ENCODE measurements at regions not wholly inside any gene's neighbourhood (a gene's known extent, or its start where the extent isn't known, plus 50 kb on each side); places are given as distances from the start of the nearest gene placed in this dataset.
A peak's percentile ranks its signal among the peaks of the same experiment; 100 is the strongest.

- FAIRE-seq = no peak
- Histone ChIP-seq H3K4me3 (ENCODE audit: low read depth, low read length) (no peak overlapping the region), H3K36me3 (ENCODE audit: control insufficient read depth, insufficient read depth, low read length) (no peaks in the 10 kb centered on the region), H3K27me3 (ENCODE audit: control insufficient read depth, insufficient read depth, low read length) (no peaks in the 10 kb centered on the region)
- DNase-seq (ENCODE audit: low read depth) = no peak
- TF ChIP-seq, protein P1, sequence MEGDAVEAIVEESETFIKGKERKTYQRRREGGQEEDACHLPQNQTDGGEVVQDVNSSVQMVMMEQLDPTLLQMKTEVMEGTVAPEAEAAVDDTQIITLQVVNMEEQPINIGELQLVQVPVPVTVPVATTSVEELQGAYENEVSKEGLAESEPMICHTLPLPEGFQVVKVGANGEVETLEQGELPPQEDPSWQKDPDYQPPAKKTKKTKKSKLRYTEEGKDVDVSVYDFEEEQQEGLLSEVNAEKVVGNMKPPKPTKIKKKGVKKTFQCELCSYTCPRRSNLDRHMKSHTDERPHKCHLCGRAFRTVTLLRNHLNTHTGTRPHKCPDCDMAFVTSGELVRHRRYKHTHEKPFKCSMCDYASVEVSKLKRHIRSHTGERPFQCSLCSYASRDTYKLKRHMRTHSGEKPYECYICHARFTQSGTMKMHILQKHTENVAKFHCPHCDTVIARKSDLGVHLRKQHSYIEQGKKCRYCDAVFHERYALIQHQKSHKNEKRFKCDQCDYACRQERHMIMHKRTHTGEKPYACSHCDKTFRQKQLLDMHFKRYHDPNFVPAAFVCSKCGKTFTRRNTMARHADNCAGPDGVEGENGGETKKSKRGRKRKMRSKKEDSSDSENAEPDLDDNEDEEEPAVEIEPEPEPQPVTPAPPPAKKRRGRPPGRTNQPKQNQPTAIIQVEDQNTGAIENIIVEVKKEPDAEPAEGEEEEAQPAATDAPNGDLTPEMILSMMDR (IDR thresholded peaks at IDR 0.05; ENCODE audit: insufficient read depth, low read length, severe bottlenecking) = no peak
Observed at GRCh38 chr21:28714777-28715464, 277.8 kb downstream of the LTN1 start.

- Histone ChIP-seq H3K4me3 (ENCODE audit: low read depth, low read length) (no peak overlapping the region), H3K36me3 (ENCODE audit: control insufficient read depth, insufficient read depth, low read length) (no peaks in the 10 kb centered on the region)
- FAIRE-seq = no peak
Observed at GRCh38 chr21:28712411-28712810, 280.3 kb downstream of the LTN1 start.

GRCh38 chr21:28705616-28706015 lies 287.1 kb downstream of the LTN1 start:
- DNase-seq (ENCODE audit: low read depth) = no peak
- FAIRE-seq = no peak
- Histone ChIP-seq H3K4me3 (ENCODE audit: low read depth, low read length) (no peak overlapping the region), H3K27me3 (ENCODE audit: control insufficient read depth, insufficient read depth, low read length) (no peaks in the 10 kb centered on the region), H3K36me3 (ENCODE audit: control insufficient read depth, insufficient read depth, low read length) (no peaks in the 10 kb centered on the region)
- TF ChIP-seq, protein P1 (IDR thresholded peaks at IDR 0.05; ENCODE audit: insufficient read depth, low read length, severe bottlenecking) = no peak

More at GRCh38 chr21:28712411-28712810, 280.3 kb downstream of the LTN1 start:
- DNase-seq (ENCODE audit: low read depth) = no peak
- no peaks in the 10 kb centered on the region for H3K27me3 ChIP-seq (ENCODE audit: control insufficient read depth, insufficient read depth, low read length)
- TF ChIP-seq, protein P1 (IDR thresholded peaks at IDR 0.05; ENCODE audit: insufficient read depth, low read length, severe bottlenecking) = no peak

DNA sequence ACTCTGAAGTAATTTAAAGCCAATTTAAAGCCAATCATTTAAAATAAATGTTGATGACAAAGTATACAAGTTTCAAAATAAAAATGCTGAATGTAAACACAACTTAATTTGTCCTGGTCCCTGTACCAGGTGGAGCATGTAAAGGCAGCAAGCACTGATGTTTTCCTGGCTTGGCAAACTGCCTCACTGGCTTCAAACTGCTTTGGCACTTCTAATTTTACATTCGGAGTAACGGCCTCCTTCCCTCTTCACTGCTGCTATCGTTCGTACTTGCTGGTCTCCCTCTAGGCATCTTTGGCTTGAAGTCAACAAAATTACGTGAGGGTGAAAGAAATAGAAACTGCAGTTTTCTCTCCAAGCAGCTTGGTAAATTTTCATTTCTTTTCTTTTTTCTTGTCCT lies 287.9 kb downstream of the LTN1 start:
- Histone ChIP-seq H3K36me3 (ENCODE audit: control insufficient read depth, insufficient read depth, low read length) (no peaks in the 10 kb centered on the region), H3K27me3 (ENCODE audit: control insufficient read depth, insufficient read depth, low read length) (no peaks in the 10 kb centered on the region), H3K4me3 (ENCODE audit: low read depth, low read length) (no peak overlapping the region)
- TF ChIP-seq, protein P1 (IDR thresholded peaks at IDR 0.05; ENCODE audit: insufficient read depth, low read length, severe bottlenecking) = no peak
- FAIRE-seq = no peak
- peak; percentile 34 for DNase-seq (ENCODE audit: low read depth)

GRCh38 chr21:28703861-28704260 lies 288.8 kb downstream of the LTN1 start:
- Histone ChIP-seq H3K36me3 (ENCODE audit: control insufficient read depth, insufficient read depth, low read length) (no peaks in the 10 kb centered on the region), H3K27me3 (ENCODE audit: control insufficient read depth, insufficient read depth, low read length) (no peaks in the 10 kb centered on the region), H3K4me3 (ENCODE audit: low read depth, low read length) (no peak overlapping the region)
- TF ChIP-seq, protein P1 (IDR thresholded peaks at IDR 0.05; ENCODE audit: insufficient read depth, low read length, severe bottlenecking) = no peak
- DNase-seq (ENCODE audit: low read depth) (no peak), FAIRE-seq (peak; percentile 23)
